ENCODE measurements at regions not wholly inside any gene's neighbourhood (a gene's known extent, or its start where the extent isn't known, plus 50 kb on each side); places are given as distances from the start of the nearest gene placed in this dataset.

DNA sequence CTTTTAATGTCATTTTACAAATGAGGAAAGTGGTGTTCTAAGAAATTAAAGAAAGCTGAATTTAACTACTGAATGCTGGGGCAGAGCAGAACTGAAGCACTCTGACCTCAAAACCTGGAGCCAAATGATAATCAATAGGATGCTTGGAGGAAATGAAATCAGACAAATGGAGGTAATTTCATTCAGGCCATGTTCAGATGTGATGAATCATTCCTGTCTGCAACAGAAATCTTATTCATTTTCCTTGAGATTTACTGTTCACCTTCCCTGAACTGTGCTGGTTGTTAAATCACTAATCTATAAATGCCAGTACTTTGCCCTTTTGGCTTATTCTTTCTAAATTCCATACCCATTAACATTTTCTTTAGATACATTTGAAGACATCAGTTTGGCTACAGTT lies 85.6 kb upstream of the SNX7 start:
- Histone ChIP-seq H3K9me3 (peaks cover 0 to 3% of the 10 kb centered on the region in 2 donors), H3K27me3 (no peaks in the 10 kb centered on the region), H3K27ac (no peak overlapping the region), H3K36me3 (no peaks in the 10 kb centered on the region), H3K4me1 (no peaks in the 10 kb centered on the region), H3K4me3 (no peak overlapping the region)
- TF ChIP-seq POLR2AphosphoS5 (IDR thresholded peaks at IDR 0.05) (no peak), POLR2A (IDR thresholded peaks at IDR 0.05) (no peak)
- TF ChIP-seq, protein P1, sequence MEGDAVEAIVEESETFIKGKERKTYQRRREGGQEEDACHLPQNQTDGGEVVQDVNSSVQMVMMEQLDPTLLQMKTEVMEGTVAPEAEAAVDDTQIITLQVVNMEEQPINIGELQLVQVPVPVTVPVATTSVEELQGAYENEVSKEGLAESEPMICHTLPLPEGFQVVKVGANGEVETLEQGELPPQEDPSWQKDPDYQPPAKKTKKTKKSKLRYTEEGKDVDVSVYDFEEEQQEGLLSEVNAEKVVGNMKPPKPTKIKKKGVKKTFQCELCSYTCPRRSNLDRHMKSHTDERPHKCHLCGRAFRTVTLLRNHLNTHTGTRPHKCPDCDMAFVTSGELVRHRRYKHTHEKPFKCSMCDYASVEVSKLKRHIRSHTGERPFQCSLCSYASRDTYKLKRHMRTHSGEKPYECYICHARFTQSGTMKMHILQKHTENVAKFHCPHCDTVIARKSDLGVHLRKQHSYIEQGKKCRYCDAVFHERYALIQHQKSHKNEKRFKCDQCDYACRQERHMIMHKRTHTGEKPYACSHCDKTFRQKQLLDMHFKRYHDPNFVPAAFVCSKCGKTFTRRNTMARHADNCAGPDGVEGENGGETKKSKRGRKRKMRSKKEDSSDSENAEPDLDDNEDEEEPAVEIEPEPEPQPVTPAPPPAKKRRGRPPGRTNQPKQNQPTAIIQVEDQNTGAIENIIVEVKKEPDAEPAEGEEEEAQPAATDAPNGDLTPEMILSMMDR (IDR thresholded peaks at IDR 0.05): no peak
- intact Hi-C loops (cut with DNase I; ENCODE audit: low total_unique reads): no loop called here
- DNase-seq (ENCODE audit: low spot score in 2 of 2): no peak

DNA sequence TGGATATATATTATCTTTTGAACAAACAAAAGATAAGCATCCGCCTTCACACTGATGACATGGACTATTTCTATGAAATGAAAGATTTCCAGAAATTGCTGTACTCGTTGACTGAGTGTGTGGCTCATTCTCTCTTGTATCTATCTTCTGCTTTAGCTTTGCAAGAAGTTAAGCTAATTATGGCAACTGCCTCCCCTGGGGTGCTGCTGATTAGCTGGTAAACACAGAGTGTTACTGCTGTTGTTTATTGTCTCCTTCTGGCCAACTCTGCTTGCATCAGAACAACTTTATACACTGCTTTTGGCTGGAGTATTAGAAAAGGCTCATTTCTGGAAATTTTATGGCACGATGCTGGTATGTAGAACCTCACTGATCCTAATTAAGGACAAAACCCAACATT lies 95.6 kb upstream of the SNX7 start:
- DNase-seq (ENCODE audit: low spot score in 2 of 2): no peak
- Histone ChIP-seq H3K4me1 (no peaks in the 10 kb centered on the region), H3K27me3 (no peaks in the 10 kb centered on the region), H3K4me3 (no peak overlapping the region), H3K36me3 (no peaks in the 10 kb centered on the region), H3K9me3 (peaks cover 0 to 6% of the 10 kb centered on the region in 2 donors), H3K27ac (no peak overlapping the region)
- intact Hi-C loops (cut with DNase I; ENCODE audit: low total_unique reads): no loop called here
- no peak for TF ChIP-seq POLR2AphosphoS5 (IDR thresholded peaks at IDR 0.05)
- TF ChIP-seq, protein P1 (IDR thresholded peaks at IDR 0.05): no peak

- Histone ChIP-seq H3K36me3 (no peaks in the 10 kb centered on the region), H3K27ac (no peak overlapping the region), H3K27me3 (no peaks in the 10 kb centered on the region), H3K4me3 (no peak overlapping the region), H3K4me1 (no peaks in the 10 kb centered on the region), H3K9me3 (peaks cover 0 to 6% of the 10 kb centered on the region in 2 donors)
- TF ChIP-seq POLR2A (IDR thresholded peaks at IDR 0.05) (no peak), POLR2AphosphoS5 (IDR thresholded peaks at IDR 0.05) (no peak)
- TF ChIP-seq, protein P1 (IDR thresholded peaks at IDR 0.05): no peak
- intact Hi-C loops (cut with DNase I; ENCODE audit: low total_unique reads): no loop called here
- DNase-seq (ENCODE audit: low spot score in 2 of 2): no peak
Measured at GRCh38 chr1:98559291-98559690, 102.2 kb upstream of the SNX7 start.

- H3K4me1 ChIP-seq: no peaks in the 10 kb centered on the region
- H3K9me3 ChIP-seq: peaks cover 0 to 2% of the 10 kb centered on the region in 2 donors
- TF ChIP-seq, protein P1 (IDR thresholded peaks at IDR 0.05): no peak
- TF ChIP-seq POLR2AphosphoS5 (IDR thresholded peaks at IDR 0.05) (no peak), POLR2A (IDR thresholded peaks at IDR 0.05) (no peak)
- DNase-seq (ENCODE audit: low spot score in 2 of 2): no peak
- H3K27me3 ChIP-seq: no peaks in the 10 kb centered on the region
- no peak overlapping the region for H3K27ac ChIP-seq
- H3K4me3 ChIP-seq: no peak overlapping the region
- intact Hi-C loops (cut with DNase I; ENCODE audit: low total_unique reads): no loop called here
- no peaks in the 10 kb centered on the region for H3K36me3 ChIP-seq
Measured at GRCh38 chr1:98557895-98558294, 103.6 kb upstream of the SNX7 start.

DNA sequence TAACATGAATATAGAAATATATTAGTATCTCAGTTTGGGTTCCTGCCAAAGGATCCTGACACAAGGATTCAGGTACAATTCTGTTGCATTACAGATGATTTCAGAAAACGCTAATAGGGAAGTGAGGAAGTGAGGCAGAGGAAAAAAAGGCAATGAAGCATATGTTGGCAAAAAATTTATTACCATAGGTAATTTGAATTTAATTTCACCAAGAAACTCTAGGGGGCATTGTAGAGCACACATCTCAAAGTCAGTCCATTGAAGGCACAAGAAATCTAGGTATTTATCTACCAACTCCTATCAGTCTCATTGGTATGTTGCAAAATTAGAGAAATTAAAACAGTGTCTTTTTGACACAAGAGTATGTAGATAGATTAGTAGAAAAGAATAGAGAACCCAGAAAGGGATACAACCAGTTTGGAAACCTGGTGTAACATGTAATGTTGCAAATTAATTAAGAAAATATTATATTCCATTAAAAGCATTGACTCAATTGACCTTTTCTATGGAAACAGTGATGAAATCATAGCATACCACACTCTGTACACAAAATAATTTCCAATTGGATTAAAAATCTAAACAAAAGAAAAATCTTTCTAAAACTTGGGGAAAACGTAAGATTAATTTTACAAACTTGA lies 104.9 kb upstream of the SNX7 start:
- intact Hi-C loops (cut with DNase I; ENCODE audit: low total_unique reads): no loop called here
- H3K27ac ChIP-seq: no peak overlapping the region
- H3K36me3 ChIP-seq: no peaks in the 10 kb centered on the region
- no peaks in the 10 kb centered on the region for H3K27me3 ChIP-seq
- H3K4me1 ChIP-seq: no peaks in the 10 kb centered on the region
- no peak overlapping the region for H3K4me3 ChIP-seq
- no peaks in the 10 kb centered on the region for H3K9me3 ChIP-seq
- TF ChIP-seq POLR2AphosphoS5 (IDR thresholded peaks at IDR 0.05) (no peak), POLR2A (IDR thresholded peaks at IDR 0.05) (no peak)
- TF ChIP-seq, protein P1 (IDR thresholded peaks at IDR 0.05): no peak
- DNase-seq (ENCODE audit: low spot score in 2 of 2): no peak
